ENCODE measurements at regions not wholly inside any gene's neighbourhood (a gene's known extent, or its start where the extent isn't known, plus 50 kb on each side); places are given as distances from the start of the nearest gene placed in this dataset.

DNA sequence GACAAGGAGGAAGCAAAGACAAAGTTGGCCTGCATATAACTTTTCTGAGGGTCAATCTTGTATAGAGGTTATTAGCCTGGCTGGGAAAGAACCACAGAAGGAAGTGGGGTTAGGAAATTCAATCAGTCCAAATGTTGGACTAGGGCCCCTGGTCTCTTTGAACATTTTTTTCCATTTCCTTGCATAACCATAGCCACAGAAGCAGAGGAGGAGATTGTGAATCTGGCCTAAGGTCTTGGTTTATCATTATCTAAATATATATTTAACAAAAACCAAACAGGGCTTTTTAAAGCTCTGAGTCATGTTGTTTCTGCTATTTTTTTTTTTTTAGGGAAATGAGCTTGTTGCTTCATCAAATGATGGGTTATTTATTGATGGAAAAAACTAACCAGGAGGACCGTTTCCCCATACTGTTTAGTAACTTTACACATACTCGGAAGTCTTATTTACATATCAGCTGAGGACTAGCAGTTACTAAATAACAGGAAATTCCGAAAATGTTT is 97.7 kb upstream of the ACSL4 start:
- Histone ChIP-seq H3K4me3 (no peak overlapping the region), H3K27me3 (ENCODE audit: low read depth) (peaks cover 14% of the 10 kb centered on the region), H3K36me3 (replicated peaks) (no peaks in the 10 kb centered on the region), H3K9me3 (no peaks in the 10 kb centered on the region), H3K4me1 (no peaks in the 10 kb centered on the region)
- no peak for DNase-seq (ENCODE audit: low spot score in 2 of 2)
- in situ Hi-C loops (cut with MboI; ENCODE audit: low sequenced_read_pairs), result no loop called here

DNA sequence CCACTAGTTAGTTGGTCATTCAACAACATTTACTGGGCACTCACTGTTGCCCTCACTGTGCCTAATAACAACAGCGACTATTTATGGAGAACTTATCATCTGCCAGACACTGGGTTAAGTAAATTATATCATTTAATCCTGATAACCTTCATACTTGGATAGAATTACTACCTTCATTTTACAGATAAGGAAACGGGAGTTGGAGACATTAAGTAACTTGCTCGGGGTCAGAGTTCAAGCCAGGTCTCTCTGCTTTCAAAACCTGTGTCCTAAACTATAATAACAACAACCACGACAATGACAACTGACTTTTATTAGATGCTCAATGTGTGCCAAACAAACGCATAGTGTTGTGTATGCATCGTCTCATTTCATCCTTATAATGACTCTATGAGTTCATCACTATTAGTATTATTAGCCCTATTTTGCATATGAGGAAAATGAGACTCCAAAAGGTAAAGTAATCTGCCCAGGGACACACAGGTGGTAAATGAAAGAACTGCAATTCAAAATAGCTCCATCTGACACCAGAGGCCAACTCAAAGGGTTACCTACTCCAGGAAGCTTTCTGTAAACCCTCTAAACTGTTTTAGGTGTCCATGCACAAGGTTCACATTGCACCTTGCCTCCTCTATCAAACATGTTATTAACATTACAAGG is 98.4 kb upstream of the ACSL4 start:
- H3K36me3 ChIP-seq (replicated peaks), result no peaks in the 10 kb centered on the region
- in situ Hi-C loops (cut with MboI; ENCODE audit: low sequenced_read_pairs), result no loop called here
- no peaks in the 10 kb centered on the region for H3K4me1 ChIP-seq
- no peak for DNase-seq (ENCODE audit: low spot score in 2 of 2)
- no peaks in the 10 kb centered on the region for H3K9me3 ChIP-seq
- H3K4me3 ChIP-seq, result no peak overlapping the region
- peaks cover 14% of the 10 kb centered on the region for H3K27me3 ChIP-seq (ENCODE audit: low read depth)

DNA sequence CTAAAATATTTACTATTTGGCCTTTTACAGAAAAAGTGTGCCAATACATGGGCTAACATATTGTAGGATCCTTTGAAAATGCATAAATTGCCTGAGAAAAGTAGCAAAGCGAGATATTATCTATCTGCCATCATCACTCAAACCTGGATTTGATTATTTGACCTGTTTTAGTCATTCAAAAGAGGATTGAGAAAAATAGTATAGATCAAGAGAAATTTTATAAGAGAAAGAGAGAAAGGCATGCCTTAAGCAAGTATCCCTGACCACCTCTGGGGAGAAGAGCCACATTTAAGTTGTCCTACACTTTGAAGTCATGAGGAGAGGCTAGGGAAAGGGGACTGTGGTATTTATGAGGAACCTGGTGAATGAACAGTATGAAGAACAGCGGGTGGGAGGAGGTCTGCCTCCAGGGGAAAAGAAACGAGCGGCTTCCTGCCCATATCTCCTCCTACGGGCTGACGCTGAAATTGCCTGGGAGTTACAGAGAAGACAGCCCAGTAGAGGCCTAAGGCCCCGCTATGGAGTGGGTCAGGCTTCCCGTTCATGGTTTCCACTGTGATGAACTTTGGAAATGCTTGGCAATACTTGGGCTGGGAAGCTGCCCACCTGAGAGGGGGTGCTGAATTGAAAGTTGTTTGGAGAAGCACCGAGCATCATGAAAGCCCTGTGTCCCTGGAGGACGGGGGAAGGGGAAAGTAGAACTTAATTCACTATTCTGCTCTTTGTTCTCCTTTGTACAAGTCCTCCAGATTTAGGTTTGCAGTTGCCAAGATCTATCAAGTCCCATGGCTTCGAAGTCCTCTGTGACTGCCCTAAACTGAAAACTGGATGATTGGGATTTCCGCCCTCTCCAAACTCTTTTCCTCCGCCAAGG is 106.9 kb upstream of the ACSL4 start:
- no peak overlapping the region for H3K4me3 ChIP-seq
- H3K9me3 ChIP-seq, result no peaks in the 10 kb centered on the region
- peak; percentile 28 to 38 for DNase-seq (ENCODE audit: low spot score in 2 of 2)
- in situ Hi-C loops (cut with MboI; ENCODE audit: low sequenced_read_pairs), result no loop called here
- H3K4me1 ChIP-seq, result no peaks in the 10 kb centered on the region
- H3K36me3 ChIP-seq (replicated peaks), result no peaks in the 10 kb centered on the region
- peaks cover 11% of the 10 kb centered on the region; the same call in 1 of the 2 replicates for H3K27me3 ChIP-seq (ENCODE audit: low read depth)

GRCh38 chrX:109840585-109840984 is 107.5 kb upstream of the ACSL4 start:
- Histone ChIP-seq H3K4me3 (no peak overlapping the region), H3K9me3 (no peaks in the 10 kb centered on the region), H3K27me3 (ENCODE audit: low read depth) (peaks cover 11% of the 10 kb centered on the region; the same call in 1 of the 2 replicates), H3K36me3 (replicated peaks) (no peaks in the 10 kb centered on the region), H3K4me1 (no peaks in the 10 kb centered on the region)
- DNase-seq (ENCODE audit: low spot score in 2 of 2), result no peak
- in situ Hi-C loops (cut with MboI; ENCODE audit: low sequenced_read_pairs), result no loop called here

DNA sequence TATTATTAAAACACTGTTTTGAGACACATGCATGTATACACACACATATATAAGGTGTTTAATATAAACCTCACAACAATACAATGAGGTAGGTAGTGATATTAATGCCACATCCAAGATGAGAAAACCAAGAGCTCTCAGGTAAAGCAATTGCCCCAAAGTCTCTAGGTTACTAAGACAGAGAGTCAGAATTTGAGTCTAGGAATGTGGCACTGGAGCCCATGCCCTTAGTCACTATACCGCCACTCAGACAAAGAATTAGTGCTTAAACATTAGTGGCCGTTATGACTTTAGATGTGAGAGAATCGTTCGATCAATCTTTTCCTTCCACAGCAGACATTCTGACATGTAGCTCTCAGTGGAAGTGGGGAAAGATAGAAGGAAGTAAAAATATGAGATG is 108.2 kb upstream of the ACSL4 start:
- Histone ChIP-seq H3K36me3 (replicated peaks) (no peaks in the 10 kb centered on the region), H3K4me3 (no peak overlapping the region), H3K9me3 (no peaks in the 10 kb centered on the region), H3K27me3 (ENCODE audit: low read depth) (peaks cover 11% of the 10 kb centered on the region; the same call in 1 of the 2 replicates), H3K4me1 (no peaks in the 10 kb centered on the region)
- in situ Hi-C loops (cut with MboI; ENCODE audit: low sequenced_read_pairs), result no loop called here
- DNase-seq (ENCODE audit: low spot score in 2 of 2), result no peak

GRCh38 chrX:109841869-109842579 is 109.0 kb upstream of the ACSL4 start:
- Histone ChIP-seq H3K9me3 (no peaks in the 10 kb centered on the region), H3K4me3 (no peak overlapping the region), H3K27me3 (ENCODE audit: low read depth) (peaks cover 12% of the 10 kb centered on the region; the same call in 1 of the 2 replicates), H3K4me1 (peaks cover 2% of the 10 kb centered on the region; the same call in 1 of the 2 replicates), H3K36me3 (replicated peaks) (no peaks in the 10 kb centered on the region)
- in situ Hi-C loops (cut with MboI; ENCODE audit: low sequenced_read_pairs), result no loop called here
- DNase-seq (ENCODE audit: low spot score in 2 of 2), result no peak

DNA sequence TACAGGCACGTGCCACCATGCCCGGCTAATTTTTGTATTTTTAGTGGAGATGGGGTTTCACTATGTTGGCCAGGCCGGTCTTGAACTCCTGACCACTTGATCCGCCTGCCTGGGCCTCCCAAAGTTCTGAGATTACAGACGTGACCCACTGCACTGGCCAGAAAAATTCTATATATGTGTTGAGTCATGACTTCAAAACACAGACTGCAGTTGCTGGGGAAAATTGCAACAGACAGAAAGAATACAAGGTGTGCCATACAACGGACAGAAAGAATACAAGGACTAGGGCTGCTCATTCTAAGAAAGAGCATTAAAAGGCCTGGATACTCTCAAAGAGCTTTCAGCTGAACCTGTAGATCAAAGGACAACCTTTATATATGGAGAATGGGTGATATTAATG is 109.6 kb upstream of the ACSL4 start:
- no peaks in the 10 kb centered on the region for H3K36me3 ChIP-seq (replicated peaks)
- peaks cover 13% of the 10 kb centered on the region; the same call in 1 of the 2 replicates for H3K27me3 ChIP-seq (ENCODE audit: low read depth)
- H3K4me1 ChIP-seq, result peaks cover 7% of the 10 kb centered on the region
- in situ Hi-C loops (cut with MboI; ENCODE audit: low sequenced_read_pairs), result no loop called here
- H3K4me3 ChIP-seq, result no peak overlapping the region
- DNase-seq (ENCODE audit: low spot score in 2 of 2), result no peak
- H3K9me3 ChIP-seq, result no peaks in the 10 kb centered on the region

- H3K4me1 ChIP-seq, result peaks cover 19% of the 10 kb centered on the region
- no peak for DNase-seq (ENCODE audit: low spot score in 2 of 2)
- H3K4me3 ChIP-seq, result no peak overlapping the region
- H3K9me3 ChIP-seq, result no peaks in the 10 kb centered on the region
- no peaks in the 10 kb centered on the region for H3K36me3 ChIP-seq (replicated peaks)
- in situ Hi-C loops (cut with MboI; ENCODE audit: low sequenced_read_pairs), result no loop called here
- 0 out of 2 replicates have a peak, but pooled peaks cover 2% of the 10 kb centered on the region for H3K27me3 ChIP-seq (ENCODE audit: low read depth)
Measured at GRCh38 chrX:109843963-109844751, 111.1 kb upstream of the ACSL4 start.

GRCh38 chrX:109844986-109845385 is 111.9 kb upstream of the ACSL4 start:
- no peak overlapping the region for H3K4me3 ChIP-seq
- in situ Hi-C loops (cut with MboI; ENCODE audit: low sequenced_read_pairs), result no loop called here
- no peaks in the 10 kb centered on the region for H3K36me3 ChIP-seq (replicated peaks)
- DNase-seq (ENCODE audit: low spot score in 2 of 2), result no peak
- peaks cover 27% of the 10 kb centered on the region for H3K4me1 ChIP-seq
- no peaks in the 10 kb centered on the region for H3K9me3 ChIP-seq
- peaks cover 8% of the 10 kb centered on the region; the same call in 1 of the 2 replicates for H3K27me3 ChIP-seq (ENCODE audit: low read depth)

GRCh38 chrX:109845996-109846395 is 112.9 kb upstream of the ACSL4 start:
- Histone ChIP-seq H3K4me3 (no peak overlapping the region), H3K36me3 (replicated peaks) (no peaks in the 10 kb centered on the region), H3K27me3 (ENCODE audit: low read depth) (peaks cover 12% of the 10 kb centered on the region; the same call in 1 of the 2 replicates), H3K9me3 (no peaks in the 10 kb centered on the region), H3K4me1 (peaks cover 31% of the 10 kb centered on the region)
- DNase-seq (ENCODE audit: low spot score in 2 of 2), result no peak
- in situ Hi-C loops (cut with MboI; ENCODE audit: low sequenced_read_pairs), result no loop called here

DNA sequence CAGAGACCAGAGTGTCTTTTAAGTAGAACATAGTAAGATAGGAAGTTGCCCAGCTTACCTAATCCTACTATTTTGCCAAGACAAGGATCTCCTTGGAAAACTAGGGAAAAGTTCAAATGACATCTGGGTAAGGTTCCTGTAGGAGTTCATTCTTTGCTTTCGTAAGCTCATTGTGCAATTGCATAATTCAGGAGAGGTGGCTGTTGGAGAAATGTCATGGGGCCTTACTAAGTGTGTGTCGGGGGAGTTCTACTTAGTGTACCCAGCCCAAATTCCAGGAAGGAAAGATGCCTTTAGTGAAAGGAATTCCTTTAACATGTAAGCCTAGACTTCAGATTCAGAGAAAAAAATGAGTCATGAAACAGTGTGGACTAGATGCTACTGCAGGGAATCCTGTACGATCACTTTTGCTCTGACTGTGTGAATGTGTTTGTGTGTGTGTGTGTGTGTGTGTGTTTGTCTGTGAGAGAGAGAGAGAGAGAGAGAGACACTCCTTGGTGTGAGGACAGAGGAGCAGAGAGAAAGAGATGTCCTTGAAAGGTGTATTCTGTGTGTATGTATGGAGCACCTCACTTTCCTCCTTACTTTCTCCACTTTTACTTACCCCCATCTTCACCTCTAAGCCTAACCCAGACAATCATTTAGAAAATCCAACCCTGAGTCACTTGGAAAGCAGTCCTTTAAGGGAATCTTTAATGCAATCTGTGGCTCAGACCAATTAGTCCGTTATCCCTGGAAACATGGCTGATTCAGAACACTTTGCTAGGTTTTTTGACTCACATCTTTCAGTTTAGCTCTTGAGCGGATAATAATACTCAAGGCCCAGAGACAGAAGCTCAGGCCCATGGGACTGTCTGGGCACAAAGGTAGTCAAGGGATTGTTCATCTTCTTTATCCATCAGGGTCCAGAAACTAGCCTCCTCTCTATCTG is 114.5 kb upstream of the ACSL4 start:
- in situ Hi-C loops (cut with MboI; ENCODE audit: low sequenced_read_pairs), result no loop called here
- H3K4me1 ChIP-seq, result peaks cover 31% of the 10 kb centered on the region
- no peak overlapping the region for H3K4me3 ChIP-seq
- H3K27me3 ChIP-seq (ENCODE audit: low read depth), result peaks cover 12% of the 10 kb centered on the region; the same call in 1 of the 2 replicates
- DNase-seq (ENCODE audit: low spot score in 2 of 2), result peak in 1 of 2 experiments; percentile 8
- no peaks in the 10 kb centered on the region for H3K36me3 ChIP-seq (replicated peaks)
- no peaks in the 10 kb centered on the region for H3K9me3 ChIP-seq

GRCh38 chrX:109848461-109849050 is 115.5 kb upstream of the ACSL4 start:
- DNase-seq (ENCODE audit: low spot score in 2 of 2), result peak; percentile 85 to 100
- Histone ChIP-seq H3K27me3 (ENCODE audit: low read depth) (peaks cover 15% of the 10 kb centered on the region; the same call in 1 of the 2 replicates), H3K4me1 (peaks cover 31% of the 10 kb centered on the region), H3K9me3 (no peaks in the 10 kb centered on the region), H3K4me3 (no peak overlapping the region), H3K36me3 (replicated peaks) (no peaks in the 10 kb centered on the region)
- in situ Hi-C loops (cut with MboI; ENCODE audit: low sequenced_read_pairs), result no loop called here
